GM23338 (cell line): ENCODE measurements at regions not wholly inside any gene's neighbourhood (a gene's known extent, or its start where the extent isn't known, plus 50 kb on each side); places are given as distances from the start of the nearest gene placed in this dataset.

Source experiments
- ATAC-seq: fragments of 200-7000 bp; cut with Tn5 transposase; 3 replicates; pipeline ENCODE4 v1.9.1; 2020
- DNase-seq: peaks from one replicate; pipeline ENCODE4 v3.0.0-alpha.2; 2015; ENCODE audit warnings: low spot score
- H2AFZ ChIP-seq: fragments of 200-600 bp; sonication (generic); 2 replicates; pipeline ENCODE4 v1.8.0; 2016; ENCODE audit warnings: antibody characterized with exemption, mild to moderate bottlenecking, moderate library complexity
- H3F3A ChIP-seq: fragments of 200-600 bp; sonication (generic); replicated peaks from 2 replicates; pipeline ENCODE4 v1.8.0; 2017; ENCODE audit warnings: antibody characterized with exemption, mixed run types, low read depth
- H3K27ac ChIP-seq: fragments of 200-600 bp; sonication (generic); 2 replicates; pipeline ENCODE4 v1.6.1; 2016; ENCODE audit warnings: low read depth
- H3K27me3 ChIP-seq: fragments of 200-600 bp; sonication (generic); 2 replicates; pipeline ENCODE4 v1.8.0; 2016; ENCODE audit warnings: mild to moderate bottlenecking, mixed run types, moderate library complexity; ENCODE audit not compliant: insufficient read depth
- H3K36me3 ChIP-seq: fragments of 200-600 bp; sonication (generic); 2 replicates; pipeline ENCODE4 v1.8.0; 2016; ENCODE audit warnings: mild to moderate bottlenecking; ENCODE audit not compliant: insufficient read depth
- H3K4me1 ChIP-seq: fragments of 200-600 bp; sonication (generic); 2 replicates; pipeline ENCODE4 v1.8.0; 2016; ENCODE audit warnings: mild to moderate bottlenecking, moderate library complexity; ENCODE audit not compliant: insufficient read depth
- H3K4me2 ChIP-seq: fragments of 200-600 bp; sonication (generic); 2 replicates; pipeline ENCODE4 v1.7.1; 2017; ENCODE audit warnings: mixed run types
- H3K4me3 ChIP-seq: fragments of 200-600 bp; sonication (generic); 2 replicates; pipeline ENCODE4 v1.6.1; 2016; ENCODE audit warnings: mixed run types
- H3K79me2 ChIP-seq: fragments of 200-600 bp; sonication (generic); replicated peaks from 2 replicates; pipeline ENCODE4 v1.8.0; 2017; ENCODE audit warnings: mild to moderate bottlenecking; ENCODE audit not compliant: insufficient read depth
- H3K9me2 ChIP-seq: fragments of 200-600 bp; sonication (generic); 2 replicates; pipeline ENCODE4 v1.8.0; 2017; ENCODE audit not compliant: insufficient read depth
- H4K20me1 ChIP-seq: fragments of 200-600 bp; sonication (generic); replicated peaks from 2 replicates; pipeline ENCODE4 v1.8.0; 2017; ENCODE audit warnings: mild to moderate bottlenecking; ENCODE audit not compliant: insufficient read depth
- H3K27ac Mint-ChIP-seq: 2 replicates; pipeline ENCODE4 v1.8.0; 2020; ENCODE audit warnings: inconsistent platforms, mild to moderate bottlenecking, moderate library complexity, mixed read lengths
- H3K27me3 Mint-ChIP-seq: 3 replicates; pipeline ENCODE4 v1.8.0; 2022; ENCODE audit warnings: low read depth, mild to moderate bottlenecking, moderate library complexity, mixed read lengths, inconsistent platforms; ENCODE audit not compliant: insufficient read depth, poor library complexity
- H3K36me3 Mint-ChIP-seq: 3 replicates; pipeline ENCODE4 v1.8.0; 2021; ENCODE audit warnings: low read depth, mild to moderate bottlenecking, inconsistent platforms, moderate library complexity, mixed read lengths
- H3K4me1 Mint-ChIP-seq: 3 replicates; pipeline ENCODE4 v1.8.0; 2020; ENCODE audit warnings: mild to moderate bottlenecking, inconsistent platforms, mixed read lengths
- H3K4me3 Mint-ChIP-seq: 3 replicates; pipeline ENCODE4 v1.8.0; 2021; ENCODE audit warnings: moderate library complexity, mild to moderate bottlenecking, inconsistent platforms, mixed read lengths
- H3K9me3 Mint-ChIP-seq: 3 replicates; pipeline ENCODE4 v1.8.0; 2020; ENCODE audit warnings: moderate library complexity, mild to moderate bottlenecking, inconsistent platforms, mixed read lengths
- CREB1 ChIP-seq: fragments of 250-450 bp; sonication (Bioruptor Pico); IDR thresholded peaks from 2 replicates; pipeline ENCODE4 v1.5.0; 2020; ENCODE audit warnings: low read depth, mild to moderate bottlenecking, moderate library complexity
- CTCF ChIP-seq, 2 experiments: fragments of 200-600 bp in 1 of 2; sonication (generic) in 1 of 2; conservative IDR thresholded peaks; 2 replicates each; pipeline versions ENCODE4 v1.5.1 to v1.6.1; 2016 to 2017; ENCODE audit warnings: antibody characterized with exemption in 2 of 2, low read depth in 2 of 2, mild to moderate bottlenecking in 2 of 2, moderate library complexity in 1 of 2
- EZH2 ChIP-seq: fragments of 200-600 bp; sonication (generic); IDR thresholded peaks from one replicate; pipeline ENCODE4 v1.8.0; 2017; ENCODE audit warnings: antibody characterized with exemption, mild to moderate bottlenecking, low read depth; ENCODE audit not compliant: unreplicated experiment
- EZH2phosphoT487 ChIP-seq: fragments of 200-600 bp; sonication (generic); IDR thresholded peaks from one replicate; pipeline ENCODE4 v1.8.1; 2018; ENCODE audit warnings: antibody characterized with exemption; ENCODE audit not compliant: unreplicated experiment
- JUNB ChIP-seq: IDR thresholded peaks from one replicate; pipeline ENCODE4 v1.6.1; 2016; ENCODE audit warnings: antibody characterized with exemption; ENCODE audit not compliant: unreplicated experiment
- NANOG ChIP-seq: IDR thresholded peaks from 2 replicates; pipeline ENCODE4 v1.6.1; 2016; ENCODE audit warnings: antibody characterized with exemption, borderline replicate concordance
- POLR2AphosphoS5 ChIP-seq: IDR thresholded peaks from 2 replicates; pipeline ENCODE4 v1.6.1; 2016; ENCODE audit warnings: antibody characterized with exemption, low read depth
- STAT1 ChIP-seq: IDR thresholded peaks from one replicate; pipeline ENCODE4 v1.6.1; 2016; ENCODE audit warnings: antibody characterized with exemption; ENCODE audit not compliant: unreplicated experiment
- ZNF114 ChIP-seq: fragments of 250-450 bp; sonication (Bioruptor Pico); IDR thresholded peaks from 2 replicates; pipeline ENCODE4 v1.5.0; 2020; ENCODE audit warnings: mild to moderate bottlenecking, moderate library complexity
- ZNF331 ChIP-seq: fragments of 250-450 bp; sonication (Bioruptor Pico); IDR thresholded peaks from 2 replicates; pipeline ENCODE4 v1.5.0; 2020; ENCODE audit warnings: low read depth, mild to moderate bottlenecking, moderate library complexity
- ZNF462 ChIP-seq: fragments of 250-450 bp; sonication (Bioruptor Pico); IDR thresholded peaks from 2 replicates; pipeline ENCODE4 v1.5.0; 2020; ENCODE audit warnings: mild to moderate bottlenecking, moderate library complexity

- Histone ChIP-seq H3K27me3 (no peaks in the 10 kb centered on the region), H3K9me2 (no peaks in the 10 kb centered on the region), H3K79me2 (no peaks in the 10 kb centered on the region), H3K36me3 (no peaks in the 10 kb centered on the region), H3F3A (no peaks in the 10 kb centered on the region), H3K27ac (no peak overlapping the region), H3K4me1 (no peaks in the 10 kb centered on the region), H4K20me1 (no peaks in the 10 kb centered on the region), H3K4me3 (no peak overlapping the region), H2AFZ (no peak overlapping the region), H3K4me2 (no peak overlapping the region)
- DNase-seq (no peak), ATAC-seq (no peak)
- TF ChIP-seq NANOG (no peak), STAT1 (no peak), EZH2 (no peak), CTCF (conservative IDR thresholded peaks at IDR 0.05; ENCODE audit: low read depth in 2 of 2) (no peak), ZNF114 (CRISPR knock-in tag) (no peak), POLR2AphosphoS5 (no peak), JUNB (no peak), CREB1 (no peak), EZH2phosphoT487 (no peak)
- H3K4me3 Mint-ChIP-seq = no peak overlapping the region
- H3K27me3 Mint-ChIP-seq = peaks cover 6% of the 10 kb centered on the region
- H3K9me3 Mint-ChIP-seq = no peaks in the 10 kb centered on the region
- H3K4me1 Mint-ChIP-seq = no peaks in the 10 kb centered on the region
- H3K36me3 Mint-ChIP-seq = no peaks in the 10 kb centered on the region
- H3K27ac Mint-ChIP-seq = no peak overlapping the region
Measured at GRCh38 chr20:47887064-47887463, 101.8 kb upstream of the SULF2 start.

- Histone ChIP-seq H3K4me2 (no peak overlapping the region), H3K79me2 (no peaks in the 10 kb centered on the region), H3K27ac (no peak overlapping the region), H3K27me3 (no peaks in the 10 kb centered on the region), H3K4me1 (no peaks in the 10 kb centered on the region), H3K36me3 (no peaks in the 10 kb centered on the region), H3K9me2 (no peaks in the 10 kb centered on the region), H3K4me3 (no peak overlapping the region), H2AFZ (no peak overlapping the region), H3F3A (no peaks in the 10 kb centered on the region), H4K20me1 (no peaks in the 10 kb centered on the region)
- Mint-ChIP-seq H3K4me1 (no peaks in the 10 kb centered on the region), H3K36me3 (no peaks in the 10 kb centered on the region), H3K4me3 (no peak overlapping the region), H3K27ac (no peak overlapping the region), H3K9me3 (no peaks in the 10 kb centered on the region), H3K27me3 (peaks cover 6% of the 10 kb centered on the region)
- DNase-seq (no peak), ATAC-seq (no peak)
- TF ChIP-seq EZH2 = no peak
- no peak for TF ChIP-seq POLR2AphosphoS5
- no peak for TF ChIP-seq ZNF462 (CRISPR knock-in tag)
- no peak for TF ChIP-seq STAT1
- TF ChIP-seq ZNF331 (CRISPR knock-in tag) = no peak
Measured at GRCh38 chr20:47886454-47887041, 101.3 kb upstream of the SULF2 start.
